ENCODE measurements at regions not wholly inside any gene's neighbourhood (a gene's known extent, or its start where the extent isn't known, plus 50 kb on each side); places are given as distances from the start of the nearest gene placed in this dataset.

DNA sequence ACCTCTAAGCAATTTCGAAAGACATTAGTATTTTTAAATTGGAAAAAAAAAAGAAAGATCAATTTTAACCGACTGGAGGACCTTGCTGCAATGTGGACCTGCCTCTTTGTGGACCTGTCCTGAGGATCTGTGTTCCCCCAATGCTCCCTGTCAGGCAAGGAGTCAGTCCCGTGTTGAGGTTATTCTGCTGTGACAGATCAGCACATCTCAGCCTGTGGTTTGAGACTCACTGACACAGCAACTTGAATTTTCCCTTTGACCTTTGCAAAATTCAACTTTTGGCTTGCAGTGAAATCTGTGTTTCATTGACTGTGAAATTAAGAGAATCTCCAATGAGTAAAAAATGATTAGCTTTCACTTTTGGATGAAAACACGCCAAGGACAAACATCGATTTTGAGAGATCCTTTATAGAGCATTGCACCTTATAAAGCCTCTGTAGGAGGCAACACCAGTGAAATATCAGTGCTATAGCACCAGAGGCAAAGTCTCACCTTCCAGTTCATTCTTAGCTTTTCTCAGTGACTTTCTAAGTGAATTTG lies 186.9 kb downstream of the GPAT3 start:
- DNase-seq (ENCODE audit: low spot score): no peak

DNA sequence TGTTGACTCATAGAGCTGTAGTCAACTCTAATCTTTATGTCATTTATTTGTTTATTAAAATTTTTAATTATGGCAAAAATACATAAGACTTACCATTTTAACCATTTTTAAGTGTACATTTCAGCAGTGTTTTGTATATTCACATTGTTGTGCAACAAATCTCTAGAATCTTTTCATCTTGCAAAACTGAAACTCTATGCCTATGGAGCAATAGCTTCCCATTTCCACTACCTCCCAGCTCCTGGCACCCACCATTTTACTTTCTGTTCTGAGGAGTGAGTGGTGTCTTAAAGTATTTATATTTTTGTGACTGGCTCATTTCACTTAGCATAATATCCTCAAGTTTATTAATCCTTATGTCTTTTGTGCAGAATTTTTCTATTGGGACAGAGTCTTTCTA lies 181.0 kb downstream of the GPAT3 start:
- no peak for DNase-seq (ENCODE audit: low spot score)

DNA sequence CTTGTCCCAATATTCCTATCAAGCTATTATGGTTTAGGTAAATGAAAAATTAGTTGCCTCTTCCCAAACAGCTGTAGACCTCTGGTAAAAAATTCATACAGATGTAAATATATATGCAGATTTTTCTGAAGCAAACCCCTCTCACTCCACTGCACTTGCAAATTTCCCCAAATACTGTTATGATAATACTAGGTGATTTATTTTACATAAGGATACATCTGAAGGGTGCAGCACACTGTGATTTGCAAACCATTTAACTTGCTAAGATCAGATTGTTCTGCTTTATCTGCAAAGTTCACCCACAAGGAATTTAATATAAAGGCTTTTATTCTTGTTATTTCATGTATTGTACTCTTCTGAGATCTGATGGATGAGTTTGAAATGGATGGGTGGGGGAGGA lies 177.0 kb downstream of the GPAT3 start:
- no peak for DNase-seq (ENCODE audit: low spot score)

DNA sequence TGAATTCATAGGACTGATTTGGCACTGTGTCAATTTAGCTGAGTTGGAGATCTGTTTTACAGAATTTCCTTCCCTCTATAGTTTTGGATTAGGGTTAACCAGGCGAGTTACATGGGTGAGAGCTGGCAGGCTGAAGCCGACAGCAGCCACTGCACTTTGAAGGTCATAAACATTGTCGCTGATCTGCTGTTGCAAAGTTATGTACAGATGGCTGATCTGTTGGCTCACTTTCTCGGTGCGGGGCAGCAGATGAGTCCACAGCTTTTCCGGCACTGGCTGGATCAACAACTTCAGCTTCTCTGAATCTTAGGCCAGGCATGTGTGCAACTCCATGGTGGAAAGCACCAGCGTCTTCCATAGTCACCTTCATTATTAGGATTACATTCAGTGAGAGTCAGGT lies 173.7 kb downstream of the GPAT3 start:
- DNase-seq (ENCODE audit: low spot score): no peak

DNA sequence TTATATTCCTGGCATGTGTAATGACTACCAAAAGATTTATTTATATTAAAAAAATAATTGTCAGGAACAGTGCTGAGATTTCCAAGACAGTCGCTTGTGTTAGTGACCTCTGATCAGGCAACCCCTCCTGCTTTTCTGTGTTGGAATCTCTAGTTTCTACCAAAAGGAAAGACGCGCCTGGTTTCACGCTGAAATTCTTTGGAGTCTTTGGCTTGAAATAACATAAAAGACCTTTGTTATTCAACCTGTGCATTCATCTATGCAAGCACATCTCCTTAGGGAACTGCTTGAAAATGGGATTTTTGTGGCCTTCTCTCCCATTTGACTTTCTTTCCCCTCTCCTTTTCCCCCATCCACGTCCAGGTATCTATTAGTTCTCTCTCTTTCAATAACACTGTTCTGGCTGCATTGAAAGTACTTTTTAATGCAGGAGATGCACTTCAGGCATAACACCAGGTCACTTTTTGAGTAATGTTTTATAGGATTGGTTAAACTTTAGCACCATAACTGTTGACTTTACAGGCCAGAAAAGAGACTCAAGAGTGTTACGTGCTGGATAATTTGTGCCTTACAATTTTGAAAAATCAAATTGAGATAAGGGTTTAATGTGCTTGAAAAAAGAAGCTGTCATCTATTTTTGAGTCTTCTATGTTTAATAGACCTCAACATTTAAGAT lies 172.7 kb downstream of the GPAT3 start:
- DNase-seq (ENCODE audit: low spot score): no peak

DNA sequence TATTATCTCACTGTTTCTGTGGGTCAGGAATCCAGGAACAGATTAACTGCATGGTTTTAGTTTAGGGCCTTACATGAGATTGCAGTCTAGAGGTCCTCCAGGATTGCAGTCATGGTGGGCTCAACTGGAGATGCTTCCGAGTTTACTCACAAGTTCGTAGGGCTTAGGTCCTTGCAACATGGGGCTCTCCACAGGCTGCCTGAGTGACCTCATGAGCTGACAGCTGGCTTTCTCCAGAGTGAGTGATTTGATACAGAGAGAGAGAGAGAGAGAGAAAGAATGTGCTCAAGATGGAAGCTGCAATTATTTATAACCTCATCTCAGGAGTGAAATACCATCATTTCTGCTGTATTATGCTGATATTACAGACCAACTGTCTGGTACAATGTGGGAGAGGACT lies 168.9 kb downstream of the GPAT3 start:
- DNase-seq (ENCODE audit: low spot score): no peak

DNA sequence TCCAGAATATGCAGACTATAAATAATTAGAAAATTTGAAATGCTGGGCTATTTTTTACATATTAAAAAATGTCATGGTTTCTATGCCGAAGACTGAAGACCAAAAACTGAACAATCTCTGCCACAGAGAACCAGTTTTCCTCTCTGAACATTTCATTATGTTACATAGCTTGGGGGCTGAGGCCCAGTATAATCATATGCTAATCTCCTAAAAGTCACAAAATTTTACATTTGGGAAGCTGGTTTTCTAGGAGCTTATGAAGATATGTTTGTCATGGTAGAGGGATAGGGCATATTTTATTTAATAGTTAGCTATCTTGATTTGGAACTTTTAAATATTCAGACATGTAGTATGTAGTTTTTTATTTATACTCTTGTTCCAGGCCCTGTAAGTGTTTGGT lies 167.8 kb downstream of the GPAT3 start:
- DNase-seq (ENCODE audit: low spot score): no peak

DNA sequence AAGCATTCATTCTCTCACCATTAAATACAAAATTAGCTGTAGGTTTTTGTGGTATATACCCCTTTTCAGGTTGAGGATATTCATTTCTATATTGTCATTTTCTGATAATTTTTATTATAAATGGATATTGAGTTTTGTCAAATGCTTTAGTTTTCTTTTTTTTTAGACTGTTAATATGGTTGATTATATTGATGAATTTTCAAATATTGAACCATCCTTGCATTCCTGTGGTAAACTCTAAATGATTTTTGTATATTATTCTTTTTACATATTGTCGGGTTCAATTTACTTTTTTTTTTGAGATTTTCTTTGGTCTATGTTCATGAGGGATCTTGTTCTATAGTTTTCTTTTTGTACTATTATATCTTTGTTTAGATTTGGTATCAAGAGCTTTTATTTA lies 165.1 kb downstream of the GPAT3 start:
- DNase-seq (ENCODE audit: low spot score): no peak

DNA sequence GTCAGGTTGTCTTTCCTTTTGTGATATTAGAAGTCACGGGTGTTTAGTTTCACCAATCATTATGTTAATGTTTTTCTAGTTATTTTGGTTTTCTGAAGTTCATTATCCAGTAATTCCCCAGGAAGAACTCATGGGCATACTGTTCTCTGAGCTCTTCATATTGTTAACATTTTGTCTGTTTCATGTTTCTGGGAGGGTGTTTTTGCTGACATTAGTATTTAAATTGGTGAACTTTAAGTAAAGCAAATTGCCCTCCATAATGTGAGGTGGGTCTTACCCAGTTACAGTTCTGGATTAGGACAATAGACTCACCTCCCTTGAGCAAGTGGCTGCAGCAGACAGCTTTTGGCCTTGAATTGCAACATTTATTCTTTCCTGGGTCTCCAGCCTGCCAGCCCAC lies 163.4 kb downstream of the GPAT3 start:
- DNase-seq (ENCODE audit: low spot score): no peak

DNA sequence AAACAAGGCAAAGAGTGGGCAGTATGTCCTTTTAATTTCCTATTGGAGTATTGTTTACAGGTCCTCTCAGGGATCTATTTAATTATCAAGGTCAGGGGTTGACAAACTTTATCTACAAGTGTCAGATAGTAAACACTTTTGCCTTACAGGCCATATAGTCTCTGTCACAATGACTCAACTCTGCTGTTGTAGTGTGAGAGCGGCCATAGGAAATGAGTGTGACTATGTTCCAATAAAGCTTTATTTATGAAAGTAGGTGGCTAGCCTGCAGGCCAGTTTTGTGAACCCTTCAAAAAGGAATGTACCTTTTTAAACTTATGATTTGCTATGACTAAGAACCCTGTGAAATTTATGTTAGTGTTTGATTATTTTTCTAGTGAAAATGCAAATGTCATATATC lies 156.1 kb downstream of the GPAT3 start:
- no peak for DNase-seq (ENCODE audit: low spot score)

DNA sequence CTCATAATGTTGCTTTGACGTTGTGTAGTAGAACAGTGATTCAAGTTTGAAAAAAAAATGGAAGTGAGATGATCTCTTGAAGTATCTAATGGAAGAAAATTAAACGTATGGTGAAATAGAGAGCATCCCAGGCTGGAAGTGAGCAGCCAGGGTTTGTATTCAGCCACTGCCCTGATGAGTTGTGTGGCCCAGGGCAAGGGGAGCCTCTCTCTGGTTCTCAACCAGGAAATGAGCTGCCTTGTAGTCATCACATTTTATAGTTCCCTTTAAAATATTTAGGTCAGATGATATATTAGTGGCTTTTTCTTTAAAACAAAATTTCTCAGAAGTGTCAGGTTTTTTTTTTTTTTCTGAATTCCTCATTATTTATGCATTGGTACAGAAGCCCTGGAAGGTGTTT lies 150.3 kb downstream of the GPAT3 start:
- no peak for DNase-seq (ENCODE audit: low spot score)

DNA sequence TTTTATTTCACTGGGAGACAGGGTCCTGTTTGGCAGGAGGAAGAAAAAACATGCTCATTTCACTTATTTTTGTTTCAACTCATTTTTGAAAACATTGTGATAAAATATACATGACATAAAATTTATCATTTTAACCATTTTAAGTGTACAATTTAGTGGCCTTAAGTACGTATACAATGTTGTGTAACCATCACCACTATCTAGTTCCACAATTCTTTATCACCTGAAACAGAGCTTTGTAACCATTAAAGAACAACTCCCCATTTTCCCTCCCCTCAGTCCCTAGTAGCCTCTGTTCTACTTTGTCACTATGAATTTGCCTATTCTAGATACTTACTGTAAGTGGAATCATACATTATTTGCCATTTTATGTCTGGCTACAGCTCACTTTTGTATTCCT lies 143.8 kb downstream of the GPAT3 start:
- DNase-seq (ENCODE audit: low spot score): no peak

DNA sequence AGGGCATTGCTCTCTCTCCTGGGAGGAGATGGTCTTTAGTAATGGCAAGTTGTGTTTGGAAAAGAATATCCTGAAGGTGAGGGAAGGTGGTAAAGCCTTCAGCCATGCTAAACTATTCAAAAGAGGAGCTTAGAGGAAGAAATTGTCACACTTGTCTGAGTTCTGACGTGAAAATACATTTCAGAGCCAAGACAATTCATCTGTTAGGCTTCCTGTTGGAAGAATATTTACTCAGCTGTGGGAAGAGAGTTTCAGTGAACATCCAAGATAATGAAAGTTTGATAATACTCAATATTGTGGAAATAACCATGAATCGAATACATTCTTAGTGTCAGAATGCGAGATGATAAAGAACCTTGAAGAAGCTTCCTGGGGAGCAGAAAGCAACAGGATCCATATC lies 143.3 kb downstream of the GPAT3 start:
- DNase-seq (ENCODE audit: low spot score): no peak

DNA sequence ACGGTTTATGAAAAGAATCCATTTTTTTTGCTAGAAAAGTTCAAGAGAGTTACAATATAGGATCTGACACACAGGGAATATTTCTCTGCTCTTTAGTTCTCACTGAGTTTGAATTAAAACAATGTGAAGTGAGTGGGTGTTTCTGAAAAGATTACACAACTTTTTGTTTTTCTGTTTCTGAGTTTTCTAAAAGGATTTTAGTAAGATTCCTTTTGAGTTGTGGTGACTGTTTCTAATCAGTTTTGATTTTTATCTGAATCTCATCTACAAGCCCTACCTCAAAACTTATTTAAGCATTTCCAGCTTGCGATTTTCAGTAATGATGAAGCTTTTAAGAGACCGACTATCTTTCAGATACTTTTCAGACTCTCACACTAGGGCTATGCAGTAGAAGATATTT lies 141.7 kb downstream of the GPAT3 start:
- no peak for DNase-seq (ENCODE audit: low spot score)

DNA sequence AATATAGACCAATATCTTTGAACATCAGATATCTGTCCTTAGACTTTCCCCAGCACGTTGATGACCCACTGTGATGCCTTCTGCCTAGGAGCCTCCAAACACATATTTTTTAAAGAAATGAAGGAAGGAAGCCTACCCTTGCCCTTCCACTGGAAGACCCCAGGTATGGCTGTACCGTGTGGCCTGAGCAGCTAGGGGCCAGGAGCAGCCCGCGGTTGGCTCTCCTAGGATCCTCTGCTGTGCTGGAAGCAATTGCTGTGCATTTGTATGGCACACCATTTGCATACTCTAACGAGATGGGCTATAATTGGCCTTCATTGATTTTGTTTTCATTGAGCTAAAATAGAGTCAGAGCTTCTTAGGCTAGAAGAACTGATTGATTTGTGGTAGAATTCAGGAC lies 128.8 kb downstream of the GPAT3 start:
- no peak for DNase-seq (ENCODE audit: low spot score)

DNA sequence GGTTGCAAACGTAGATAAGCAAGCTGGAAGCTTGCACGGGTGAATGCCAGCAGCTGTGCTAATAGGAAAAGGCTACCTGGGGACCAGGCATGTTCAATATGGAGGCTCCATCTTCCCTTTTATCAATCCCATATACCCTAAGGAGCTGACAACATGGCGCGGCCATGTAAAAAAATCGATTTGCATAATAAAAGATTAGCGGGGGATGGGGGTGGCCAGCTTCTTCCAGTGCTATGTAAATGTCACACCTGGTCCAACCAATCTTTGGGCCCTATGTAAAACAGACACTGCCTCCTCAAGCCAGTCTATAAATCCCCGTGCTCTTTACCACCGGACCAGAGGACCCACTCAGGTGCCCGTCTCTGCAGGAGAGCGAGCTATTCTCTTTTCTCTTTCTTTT lies 128.2 kb downstream of the GPAT3 start:
- no peak for DNase-seq (ENCODE audit: low spot score)

DNA sequence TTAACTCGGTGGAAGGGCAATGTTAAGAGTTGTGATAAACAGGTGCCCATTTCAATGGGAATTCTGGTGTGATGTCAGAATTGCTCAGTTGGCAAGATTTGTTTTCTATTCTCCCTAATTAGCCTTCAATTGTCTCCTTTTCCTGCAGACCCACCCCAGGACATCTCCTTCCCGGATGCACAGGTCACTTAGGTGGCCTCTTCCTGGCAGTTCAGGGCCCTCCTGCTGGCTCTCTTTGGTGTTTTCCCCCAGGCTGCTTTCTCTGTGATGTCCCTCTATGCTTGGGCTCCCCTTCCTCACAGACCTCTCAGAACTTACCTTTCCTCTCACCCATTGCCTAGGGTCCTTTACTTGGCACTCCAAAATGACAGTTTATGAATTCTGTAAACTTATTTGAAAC lies 126.3 kb downstream of the GPAT3 start:
- DNase-seq (ENCODE audit: low spot score): no peak

DNA sequence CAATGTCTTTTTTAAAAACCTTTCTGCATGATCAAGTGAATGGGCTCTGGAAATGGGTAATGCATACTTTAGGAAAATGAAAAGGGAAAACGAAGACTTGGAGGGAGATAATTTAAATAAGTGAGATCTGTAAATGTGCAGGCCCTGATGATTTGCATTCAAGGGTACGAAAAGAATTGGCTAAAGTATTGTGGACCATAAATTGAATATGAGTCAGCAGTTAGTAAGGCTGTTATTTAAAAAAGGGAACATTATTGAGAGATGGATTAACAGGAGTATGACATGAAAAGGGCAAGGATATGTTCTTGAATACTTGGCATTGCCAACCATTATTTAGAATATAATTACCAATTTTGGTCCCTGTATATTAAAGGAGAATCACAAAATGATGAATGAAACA lies 125.5 kb downstream of the GPAT3 start:
- DNase-seq (ENCODE audit: low spot score): no peak

DNA sequence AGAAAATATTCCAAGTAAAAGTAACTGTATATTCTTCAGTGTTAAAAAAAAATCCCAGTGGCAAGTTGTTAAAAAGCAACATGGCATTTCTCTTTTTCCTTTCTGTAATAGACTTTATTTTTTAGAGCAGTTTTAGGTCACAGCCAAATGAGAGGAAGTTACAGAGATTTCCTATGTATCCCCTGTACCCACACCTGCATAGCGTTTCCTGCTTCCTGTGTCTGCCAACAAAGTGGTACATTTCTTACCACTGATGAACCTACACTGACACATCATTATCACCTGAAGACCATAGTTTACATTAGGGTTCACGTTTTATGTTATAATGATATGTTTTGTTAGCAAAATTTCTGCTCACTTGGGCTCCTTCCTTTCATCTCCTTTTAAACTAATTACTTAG lies 124.7 kb downstream of the GPAT3 start:
- no peak for DNase-seq (ENCODE audit: low spot score)

DNA sequence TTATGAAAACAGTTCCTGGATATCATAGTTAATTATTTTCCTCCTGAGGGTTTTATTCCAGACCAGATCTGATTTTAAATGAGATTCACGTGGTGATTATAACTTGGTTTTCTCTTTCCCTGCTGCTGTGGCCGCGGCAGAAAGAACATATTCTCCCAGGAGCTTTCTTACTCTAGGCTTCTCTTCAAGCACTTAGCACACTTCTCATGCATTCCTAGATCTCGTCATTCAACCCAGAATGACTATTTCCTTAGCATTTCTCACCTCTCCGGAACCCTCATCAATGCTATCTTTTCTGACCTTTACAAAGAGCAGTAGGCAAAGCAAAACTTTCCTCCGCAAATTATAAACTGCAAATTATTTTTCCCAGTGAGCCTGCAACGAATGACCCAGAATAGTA lies 122.9 kb downstream of the GPAT3 start:
- no peak for DNase-seq (ENCODE audit: low spot score)

DNA sequence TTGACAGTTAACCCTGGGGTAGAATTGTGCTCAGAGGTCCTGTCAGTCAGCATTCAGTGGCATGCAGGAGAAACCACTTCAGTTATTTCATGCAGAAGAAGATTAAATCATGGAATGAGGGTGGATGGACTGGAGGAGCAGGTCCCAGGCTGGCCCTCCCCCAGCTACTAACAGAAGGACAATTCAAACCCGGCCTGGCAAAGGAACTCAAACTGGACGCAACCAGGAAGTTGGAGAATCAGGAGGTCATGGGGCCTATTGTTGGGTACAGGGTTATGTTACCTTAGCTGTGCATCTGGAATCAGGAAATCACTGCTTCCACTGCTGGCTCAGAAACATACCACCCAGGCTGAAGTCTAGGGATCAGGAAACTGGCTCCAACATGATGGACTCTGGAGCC lies 121.4 kb downstream of the GPAT3 start:
- DNase-seq (ENCODE audit: low spot score): no peak
